ENCODE measurements at regions not wholly inside any gene's neighbourhood (a gene's known extent, or its start where the extent isn't known, plus 50 kb on each side); places are given as distances from the start of the nearest gene placed in this dataset.
"Not testable (repeated sequence)": the region's sequence is repeated elsewhere in the genome, so short reads cannot be mapped to it uniquely, and the experiment has no call there.

DNA sequence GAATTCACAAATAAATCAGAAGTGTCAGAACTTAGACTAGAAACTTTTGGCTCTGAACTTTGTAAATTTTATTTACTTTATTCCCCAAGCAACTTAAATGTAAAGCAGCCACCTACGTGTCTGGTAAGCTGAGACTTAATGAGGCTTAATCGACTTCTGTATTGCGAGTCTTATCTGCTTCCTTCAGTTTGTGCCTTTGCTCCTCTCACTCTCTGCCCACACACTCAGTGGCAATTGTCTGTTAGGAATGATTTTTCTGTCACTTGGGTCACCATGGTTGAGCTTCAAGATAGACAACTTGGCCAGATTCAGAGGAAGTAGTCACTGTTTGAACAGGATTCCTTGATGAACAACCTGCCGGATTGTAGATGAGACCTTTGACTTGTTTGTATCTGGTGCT lies 691.4 kb upstream of the FSHR start:
- WGBS, 2 donors = 54 to 64% methylated on average over 4 of the region's 4 CpGs
- H3K4me3 ChIP-seq (ENCODE audit: low read depth, poor library complexity, severe bottlenecking) = no peak overlapping the region

DNA sequence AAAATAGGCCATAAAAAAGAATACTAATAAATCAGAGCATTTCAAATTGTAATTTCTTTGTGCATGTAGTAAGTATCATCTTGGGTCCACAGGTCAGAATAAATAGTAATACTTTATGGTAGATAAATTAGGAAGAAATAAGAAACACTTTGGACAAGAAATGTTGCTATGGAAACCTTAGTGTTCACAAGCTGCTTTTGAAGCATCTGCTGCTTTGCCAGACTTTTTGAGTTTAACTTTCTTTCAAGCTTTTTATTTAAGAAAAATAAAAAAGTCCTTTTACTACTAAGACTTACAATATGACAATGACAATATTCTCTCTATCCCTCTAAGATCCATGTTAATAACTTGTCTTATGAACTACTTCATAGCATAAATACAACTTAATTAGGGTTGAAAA lies 690.7 kb upstream of the FSHR start:
- H3K4me3 ChIP-seq (ENCODE audit: low read depth, poor library complexity, severe bottlenecking) = no peak overlapping the region
- DNase-seq (ENCODE audit: low spot score in 2 of 2) = no peak
- intact Hi-C loops (cut with DNase I; ENCODE audit: low total_unique reads) = no loop called here
- no peak for TF ChIP-seq POLR2A (IDR thresholded peaks at IDR 0.05)
- TF ChIP-seq, protein P1, sequence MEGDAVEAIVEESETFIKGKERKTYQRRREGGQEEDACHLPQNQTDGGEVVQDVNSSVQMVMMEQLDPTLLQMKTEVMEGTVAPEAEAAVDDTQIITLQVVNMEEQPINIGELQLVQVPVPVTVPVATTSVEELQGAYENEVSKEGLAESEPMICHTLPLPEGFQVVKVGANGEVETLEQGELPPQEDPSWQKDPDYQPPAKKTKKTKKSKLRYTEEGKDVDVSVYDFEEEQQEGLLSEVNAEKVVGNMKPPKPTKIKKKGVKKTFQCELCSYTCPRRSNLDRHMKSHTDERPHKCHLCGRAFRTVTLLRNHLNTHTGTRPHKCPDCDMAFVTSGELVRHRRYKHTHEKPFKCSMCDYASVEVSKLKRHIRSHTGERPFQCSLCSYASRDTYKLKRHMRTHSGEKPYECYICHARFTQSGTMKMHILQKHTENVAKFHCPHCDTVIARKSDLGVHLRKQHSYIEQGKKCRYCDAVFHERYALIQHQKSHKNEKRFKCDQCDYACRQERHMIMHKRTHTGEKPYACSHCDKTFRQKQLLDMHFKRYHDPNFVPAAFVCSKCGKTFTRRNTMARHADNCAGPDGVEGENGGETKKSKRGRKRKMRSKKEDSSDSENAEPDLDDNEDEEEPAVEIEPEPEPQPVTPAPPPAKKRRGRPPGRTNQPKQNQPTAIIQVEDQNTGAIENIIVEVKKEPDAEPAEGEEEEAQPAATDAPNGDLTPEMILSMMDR (IDR thresholded peaks at IDR 0.05) = no peak

More for the DNA sequence above, 691.4 kb upstream of the FSHR start:
- no peak for TF ChIP-seq POLR2A (IDR thresholded peaks at IDR 0.05)
- TF ChIP-seq, protein P1 (IDR thresholded peaks at IDR 0.05) = no peak
- intact Hi-C loops (cut with DNase I; ENCODE audit: low total_unique reads) = no loop called here
- DNase-seq (ENCODE audit: low spot score in 2 of 2) = no peak

DNA sequence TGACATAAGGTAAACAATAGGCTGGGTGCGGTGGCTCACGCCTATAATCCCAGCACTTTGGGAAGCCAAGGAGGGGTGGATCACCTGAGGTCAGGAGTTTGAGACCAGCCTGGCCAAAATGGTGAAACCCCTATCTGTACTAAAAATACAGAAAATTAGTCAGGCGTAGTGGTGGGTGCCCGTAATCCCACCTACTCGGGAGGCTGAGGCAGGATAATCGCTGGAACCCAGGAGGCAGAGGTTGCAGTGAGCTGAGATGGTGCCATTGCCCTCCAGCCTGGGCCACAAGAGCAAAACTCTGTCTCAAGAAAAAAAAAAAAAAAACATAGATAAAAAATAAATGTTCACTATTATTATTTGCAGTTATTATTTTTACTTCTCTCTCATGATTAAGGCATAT lies 689.8 kb upstream of the FSHR start:
- 96% methylated on average over 6 of the region's 6 CpGs for WGBS, 2 donors
- intact Hi-C loops (cut with DNase I; ENCODE audit: low total_unique reads); DNase-seq (ENCODE audit: low spot score in 2 of 2); H3K4me3 ChIP-seq (ENCODE audit: low read depth, poor library complexity, severe bottlenecking): not testable (repeated sequence)

DNA sequence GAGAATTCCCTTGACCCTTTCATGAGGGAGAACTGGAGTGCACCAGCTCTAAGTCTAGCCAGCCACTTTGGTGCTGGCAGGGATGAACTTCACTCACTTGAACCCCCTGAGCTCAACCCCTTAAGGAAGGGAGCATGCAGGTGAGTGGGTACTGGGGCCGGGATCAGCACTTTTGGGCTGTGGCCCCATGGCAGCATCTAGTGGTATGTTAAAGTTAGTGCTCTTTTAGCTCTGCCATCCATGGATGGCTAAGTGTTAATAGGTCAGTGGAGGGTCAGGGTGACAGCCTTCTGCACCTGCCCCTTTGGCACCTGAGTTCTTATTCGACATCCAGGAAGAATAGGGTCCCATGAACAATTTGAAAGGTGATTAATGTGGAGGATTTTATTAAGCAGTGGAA lies 689.0 kb upstream of the FSHR start:
- 84 to 90% methylated on average over 2 of the region's 2 CpGs for WGBS, 2 donors
- intact Hi-C loops (cut with DNase I; ENCODE audit: low total_unique reads) = no loop called here
- no peak overlapping the region for H3K4me3 ChIP-seq (ENCODE audit: low read depth, poor library complexity, severe bottlenecking)
- no peak for DNase-seq (ENCODE audit: low spot score in 2 of 2)
- TF ChIP-seq POLR2A (IDR thresholded peaks at IDR 0.05) = no peak
- TF ChIP-seq, protein P1 (IDR thresholded peaks at IDR 0.05) = no peak

DNA sequence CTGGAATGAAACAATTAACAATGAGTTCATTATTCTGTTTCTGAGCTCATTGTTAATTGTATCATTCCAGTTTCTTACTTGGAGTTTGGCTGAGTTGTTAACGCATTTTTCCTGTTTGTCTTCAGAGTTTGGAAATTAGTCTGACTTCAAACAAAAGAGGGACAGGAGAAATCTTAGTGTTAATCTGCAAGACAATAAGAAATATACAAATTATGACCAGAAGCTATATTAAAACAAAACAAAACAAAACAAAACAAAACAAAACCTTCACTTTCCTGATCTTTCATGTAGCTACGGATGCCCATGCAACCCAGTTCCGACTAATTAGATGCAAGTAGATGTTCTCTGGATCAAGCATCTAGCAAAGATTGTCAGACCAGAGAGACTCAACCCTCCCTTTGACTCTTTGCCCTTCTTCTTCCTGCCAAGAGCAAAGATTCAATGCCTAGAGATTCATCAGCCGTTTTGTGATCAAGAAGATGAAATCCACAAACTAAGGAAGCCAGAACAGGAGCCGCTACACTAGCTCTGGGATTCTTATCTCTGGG lies 686.2 kb upstream of the FSHR start:
- no peak overlapping the region for H3K4me3 ChIP-seq (ENCODE audit: low read depth, poor library complexity, severe bottlenecking)
- TF ChIP-seq POLR2A (IDR thresholded peaks at IDR 0.05) = no peak
- TF ChIP-seq, protein P1 (IDR thresholded peaks at IDR 0.05) = no peak
- intact Hi-C loops (cut with DNase I; ENCODE audit: low total_unique reads) = no loop called here
- 40 to 50% methylated on average over 5 of the region's 5 CpGs for WGBS, 2 donors
- no peak for DNase-seq (ENCODE audit: low spot score in 2 of 2)

DNA sequence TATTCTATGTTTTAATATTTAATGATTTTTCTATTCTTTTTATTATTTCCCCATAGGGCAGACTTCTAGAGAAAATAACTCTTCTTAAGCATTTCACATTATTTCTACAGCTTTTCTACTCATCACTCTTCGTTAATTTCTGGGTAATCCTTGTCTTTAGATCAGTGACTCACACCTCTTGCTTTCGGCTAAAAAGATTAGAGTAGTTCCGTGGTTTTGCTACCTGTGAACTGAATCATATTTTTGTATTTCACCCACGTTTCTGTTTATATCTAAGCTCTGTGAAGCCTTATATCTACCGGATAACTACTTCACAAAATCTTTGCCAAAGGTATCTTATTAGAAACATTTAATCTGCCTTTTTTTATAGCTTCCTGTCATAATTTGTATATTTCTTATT lies 685.5 kb upstream of the FSHR start:
- intact Hi-C loops (cut with DNase I; ENCODE audit: low total_unique reads) = no loop called here
- no peak overlapping the region for H3K4me3 ChIP-seq (ENCODE audit: low read depth, poor library complexity, severe bottlenecking)
- DNase-seq (ENCODE audit: low spot score in 2 of 2) = no peak
- WGBS, 2 donors = 40 to 46% methylated on average over 5 of the region's 5 CpGs
- TF ChIP-seq, protein P1 (IDR thresholded peaks at IDR 0.05) = no peak
- TF ChIP-seq POLR2A (IDR thresholded peaks at IDR 0.05) = no peak
